ENCODE measurements at regions not wholly inside any gene's neighbourhood (a gene's known extent, or its start where the extent isn't known, plus 50 kb on each side); places are given as distances from the start of the nearest gene placed in this dataset.

DNA sequence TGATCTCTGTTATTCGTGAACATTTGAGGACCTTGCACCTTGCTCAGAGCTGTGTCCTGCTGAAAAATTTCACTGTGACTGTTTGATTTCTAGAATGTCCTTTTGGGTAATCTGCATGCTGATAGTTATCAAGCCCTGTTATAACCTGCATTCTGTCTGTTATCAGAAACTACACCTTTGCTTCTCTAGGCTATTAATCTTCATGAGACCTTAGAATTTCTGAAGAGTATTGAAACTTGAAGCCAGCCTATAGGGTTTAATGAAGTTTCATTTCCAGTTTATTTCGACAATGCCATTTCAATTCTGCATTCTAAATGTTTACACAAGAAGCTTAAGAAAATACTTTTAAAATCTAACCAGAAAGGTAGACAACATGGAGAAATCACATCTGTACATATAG is 856.2 kb downstream of the SORCS1 start:
- Histone ChIP-seq H3K9me1 (replicated peaks; ENCODE audit: control insufficient read depth, extremely low read depth, insufficient read depth, low read length) (no peaks in the 10 kb centered on the region), H3K4me2 (ENCODE audit: insufficient read depth, low read length) (no peak overlapping the region), H3K27ac (ENCODE audit: insufficient read depth, low read depth, low read length) (no peak overlapping the region), H3K4me1 (ENCODE audit: control insufficient read depth, extremely low read depth, insufficient read depth, low read length) (no peaks in the 10 kb centered on the region), H3K9ac (replicated peaks; ENCODE audit: extremely low read depth, insufficient read depth, low read length) (no peak overlapping the region), H3K4me3 (replicated peaks in 1 of 3; ENCODE audit: insufficient read depth in 1 of 3, low read depth in 1 of 3, low read length in 3 of 3) (no peak overlapping the region), H2AFZ (ENCODE audit: low read depth, low read length) (no peak overlapping the region), H4K20me1 (replicated peaks; ENCODE audit: control insufficient read depth, extremely low read depth, insufficient read depth, low read length) (no peaks in the 10 kb centered on the region), H3K27me3 (ENCODE audit: control insufficient read depth in 2 of 2, insufficient read depth in 2 of 2, low read length in 2 of 2) (no peaks in the 10 kb centered on the region), H3K36me3 (ENCODE audit: control insufficient read depth in 2 of 2, extremely low read depth in 1 of 2, insufficient read depth in 2 of 2, low read length in 2 of 2) (no peaks in the 10 kb centered on the region), H3K79me2 (ENCODE audit: control insufficient read depth, insufficient read depth, low read length) (no peaks in the 10 kb centered on the region), H3K9me3 (replicated peaks; ENCODE audit: control insufficient read depth, insufficient read depth, low read length) (no peaks in the 10 kb centered on the region)
- ChIA-PET POLR2A (no interaction called here), CTCF (no interaction called here)
- DNase-seq (ENCODE audit: low read depth, low spot score) (no peak), FAIRE-seq (no peak)
- TF ChIP-seq JUN (IDR thresholded peaks at IDR 0.05; ENCODE audit: borderline replicate concordance, insufficient read depth, insufficient read length, low read depth) (no peak), MYC (IDR thresholded peaks at IDR 0.05; ENCODE audit: low read depth, low read length) (no peak), POLR2AphosphoS5 (IDR thresholded peaks at IDR 0.05; ENCODE audit: insufficient read depth, low read depth, low read length) (no peak), EZH2 (IDR thresholded peaks at IDR 0.05; ENCODE audit: borderline replicate concordance, low read depth, low read length, severe bottlenecking) (no peak), FOS (IDR thresholded peaks at IDR 0.05; ENCODE audit: borderline replicate concordance, insufficient read depth, low read length) (no peak), GATA2 (IDR thresholded peaks at IDR 0.05; ENCODE audit: insufficient read depth, insufficient read length, low read depth, low read length) (no peak), CTCF (IDR thresholded peaks at IDR 0.05; ENCODE audit: extremely low read depth in 1 of 2, insufficient read depth in 1 of 2, low read depth in 1 of 2, low read length in 2 of 2) (no peak), POLR2A (IDR thresholded peaks at IDR 0.05; ENCODE audit: low read depth, low read length) (no peak)
- TF ChIP-seq, protein P1, sequence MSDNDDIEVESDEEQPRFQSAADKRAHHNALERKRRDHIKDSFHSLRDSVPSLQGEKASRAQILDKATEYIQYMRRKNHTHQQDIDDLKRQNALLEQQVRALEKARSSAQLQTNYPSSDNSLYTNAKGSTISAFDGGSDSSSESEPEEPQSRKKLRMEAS (IDR thresholded peaks at IDR 0.05; ENCODE audit: insufficient read depth, insufficient read length): no peak
- intact Hi-C loops (cut with micrococcal nuclease) (no loop called here), dilution Hi-C loops (cut with MboI; ENCODE audit: extremely low pct_ligation_motif_present, low sequenced_read_pairs) (no loop called here)
- no TSS peak for BruUV-seq (replicated peaks)

Data from endothelial cell of umbilical vein (primary cell).